Neural progenitor cell (in vitro differentiated cells): ENCODE measurements at regions not wholly inside any gene's neighbourhood (a gene's known extent, or its start where the extent isn't known, plus 50 kb on each side); places are given as distances from the start of the nearest gene placed in this dataset.
"Not testable (repeated sequence)": the region's sequence is repeated elsewhere in the genome, so short reads cannot be mapped to it uniquely, and the experiment has no call there.

ENCODE experiments used
- CTCF ChIP-seq: fragments of 200-600 bp; sonication (generic); IDR thresholded peaks from 2 replicates; pipeline ENCODE4 v1.5.1; 2017; ENCODE audit warnings: antibody characterized with exemption, mild to moderate bottlenecking
- EZH2phosphoT487 ChIP-seq: fragments of 200-600 bp; sonication (generic); IDR thresholded peaks from 2 replicates; pipeline ENCODE4 v1.6.1; 2017; ENCODE audit warnings: antibody characterized with exemption

- TF ChIP-seq CTCF, EZH2phosphoT487: not testable (repeated sequence)
Measured at GRCh38 chr1:220444586-220444985, 83.3 kb upstream of the MARK1 start.
